ENCODE measurements at regions not wholly inside any gene's neighbourhood (a gene's known extent, or its start where the extent isn't known, plus 50 kb on each side); places are given as distances from the start of the nearest gene placed in this dataset.
A peak's percentile ranks its signal among the peaks of the same experiment; 100 is the strongest.

GRCh38 chr6:163820171-163820570, 405.7 kb downstream of the QKI start:
- Histone ChIP-seq H3K27me3 (no peaks in the 10 kb centered on the region), H3K4me3 (no peak overlapping the region), H3K36me3 (no peaks in the 10 kb centered on the region), H3K4me1 (no peaks in the 10 kb centered on the region), H3K9me3 (no peaks in the 10 kb centered on the region), H3K27ac (replicated peaks in 1 of 4) (no peak overlapping the region)
- intact Hi-C loops (cut with DNase I) = no loop called here
- peak; percentile 75 for DNase-seq (ENCODE audit: extremely low spot score)
- no peak for TF ChIP-seq EP300 (IDR thresholded peaks at IDR 0.05)
- no peak for TF ChIP-seq POLR2A (IDR thresholded peaks at IDR 0.05; ENCODE audit: low read depth)
- no peak for TF ChIP-seq CTCF (IDR thresholded peaks at IDR 0.05)
- no peak for TF ChIP-seq POLR2AphosphoS5 (IDR thresholded peaks at IDR 0.05)
- 97% methylated on average over 17 of the region's 17 CpGs for WGBS

GRCh38 chr6:163818719-163819118, 404.2 kb downstream of the QKI start:
- H3K4me3 ChIP-seq = no peak overlapping the region
- intact Hi-C loops (cut with DNase I) = loop anchor here (10.0 kb wide), 1 partner anchor 394 kb away; no protein-coding TSS in a partner anchor
- H3K9me3 ChIP-seq = no peaks in the 10 kb centered on the region
- H3K27me3 ChIP-seq = no peaks in the 10 kb centered on the region
- no peak for DNase-seq (ENCODE audit: extremely low spot score)
- no peak overlapping the region for H3K27ac ChIP-seq (replicated peaks in 1 of 4)
- H3K36me3 ChIP-seq = no peaks in the 10 kb centered on the region
- no peak for TF ChIP-seq POLR2AphosphoS5 (IDR thresholded peaks at IDR 0.05)
- no peak for TF ChIP-seq EP300 (IDR thresholded peaks at IDR 0.05)
- no peak for TF ChIP-seq CTCF (IDR thresholded peaks at IDR 0.05)
- H3K4me1 ChIP-seq = peaks cover 5 to 8% (median 6%) of the 10 kb centered on the region in 4 donors

GRCh38 chr6:163816441-163816840, 401.9 kb downstream of the QKI start:
- H3K27ac ChIP-seq (replicated peaks in 1 of 4) = no peak overlapping the region
- no peaks in the 10 kb centered on the region for H3K27me3 ChIP-seq
- DNase-seq (ENCODE audit: extremely low spot score) = peak; percentile 72
- no peak overlapping the region for H3K4me3 ChIP-seq
- TF ChIP-seq EP300 (IDR thresholded peaks at IDR 0.05) (no peak), POLR2A (IDR thresholded peaks at IDR 0.05; ENCODE audit: low read depth) (no peak), CTCF (IDR thresholded peaks at IDR 0.05) (no peak), POLR2AphosphoS5 (IDR thresholded peaks at IDR 0.05) (no peak)
- WGBS = 69% methylated on average over 2 of the region's 2 CpGs
- intact Hi-C loops (cut with DNase I) = loop anchor here (10.0 kb wide), 1 partner anchor 392 kb away; no protein-coding TSS in a partner anchor
- H3K9me3 ChIP-seq = no peaks in the 10 kb centered on the region
- peaks cover 5 to 8% (median 6%) of the 10 kb centered on the region in 4 donors for H3K4me1 ChIP-seq
- H3K36me3 ChIP-seq = no peaks in the 10 kb centered on the region

- peak; percentile 75 for DNase-seq (ENCODE audit: extremely low spot score)
- intact Hi-C loops (cut with DNase I) = loop anchor here (10.0 kb wide), 1 partner anchor 391 kb away; no protein-coding TSS in a partner anchor
- Histone ChIP-seq H3K27ac (replicated peaks in 1 of 4) (no peak overlapping the region), H3K4me3 (no peak overlapping the region), H3K9me3 (no peaks in the 10 kb centered on the region), H3K4me1 (peaks cover 5 to 8% (median 6%) of the 10 kb centered on the region in 4 donors), H3K36me3 (no peaks in the 10 kb centered on the region), H3K27me3 (no peaks in the 10 kb centered on the region)
- 96% methylated on average over 2 of the region's 2 CpGs for WGBS
- no peak for TF ChIP-seq CTCF (IDR thresholded peaks at IDR 0.05)
- no peak for TF ChIP-seq EP300 (IDR thresholded peaks at IDR 0.05)
- no peak for TF ChIP-seq POLR2AphosphoS5 (IDR thresholded peaks at IDR 0.05)
- no peak for TF ChIP-seq POLR2A (IDR thresholded peaks at IDR 0.05; ENCODE audit: low read depth)
Observed at GRCh38 chr6:163815796-163816195, 401.3 kb downstream of the QKI start.

All from esophagus muscularis mucosa (tissue), 4 donors.